ENCODE measurements at regions not wholly inside any gene's neighbourhood (a gene's known extent, or its start where the extent isn't known, plus 50 kb on each side); places are given as distances from the start of the nearest gene placed in this dataset.

DNA sequence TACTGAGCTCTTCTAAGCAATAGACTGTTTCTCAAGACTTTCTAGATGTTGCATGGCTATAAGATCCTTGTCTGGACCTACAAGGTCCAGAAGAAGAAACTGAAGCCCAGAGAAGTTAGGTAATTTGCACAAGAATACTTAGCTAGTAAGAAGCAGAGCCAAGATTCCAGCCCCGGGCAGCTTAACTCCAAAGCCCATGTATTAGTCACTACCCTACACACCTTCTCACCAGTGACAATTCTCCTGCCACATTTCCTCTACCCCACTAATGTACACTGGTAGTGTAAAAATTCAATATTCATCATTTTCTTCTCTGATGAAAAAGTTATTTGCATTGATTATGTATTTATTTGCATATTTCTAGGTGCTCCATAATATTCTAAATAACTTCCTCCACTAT, 95.5 kb upstream of the CREB1 start:
- Histone ChIP-seq H3K4me2 (replicated peaks; ENCODE audit: extremely low read depth, low read length, poor library complexity, severe bottlenecking) (no peak overlapping the region), H3K79me2 (ENCODE audit: insufficient read depth, low read length) (no peaks in the 10 kb centered on the region), H2AFZ (ENCODE audit: insufficient read depth, low read depth, low read length, poor library complexity, severe bottlenecking) (no peak overlapping the region), H3K4me3 (replicated peaks in 1 of 3; ENCODE audit: low read depth in 2 of 3, low read length in 3 of 3) (no peak overlapping the region), H3K4me1 (ENCODE audit: control insufficient read depth in 1 of 2, insufficient read depth in 2 of 2, low read length in 2 of 2) (no peaks in the 10 kb centered on the region), H3K9me3 (replicated peaks in 1 of 2; ENCODE audit: control insufficient read depth in 1 of 2, insufficient read depth in 1 of 2, low read length in 2 of 2) (no peaks in the 10 kb centered on the region), H3K27me3 (ENCODE audit: control insufficient read depth in 2 of 2, insufficient read depth in 2 of 2, low read length in 2 of 2) (no peaks in the 10 kb centered on the region), H4K20me1 (ENCODE audit: insufficient read depth, low read length) (no peaks in the 10 kb centered on the region), H3K36me3 (replicated peaks in 1 of 2; ENCODE audit: control insufficient read depth in 1 of 2, insufficient read depth in 2 of 2, low read length in 2 of 2) (no peaks in the 10 kb centered on the region), H3K27ac (ENCODE audit: low read depth in 1 of 2, low read length in 2 of 2) (no peak overlapping the region), H3K9ac (ENCODE audit: insufficient read depth, low read length, poor library complexity, severe bottlenecking) (no peak overlapping the region)
- no peak for DNase-seq
- TF ChIP-seq, protein P1, sequence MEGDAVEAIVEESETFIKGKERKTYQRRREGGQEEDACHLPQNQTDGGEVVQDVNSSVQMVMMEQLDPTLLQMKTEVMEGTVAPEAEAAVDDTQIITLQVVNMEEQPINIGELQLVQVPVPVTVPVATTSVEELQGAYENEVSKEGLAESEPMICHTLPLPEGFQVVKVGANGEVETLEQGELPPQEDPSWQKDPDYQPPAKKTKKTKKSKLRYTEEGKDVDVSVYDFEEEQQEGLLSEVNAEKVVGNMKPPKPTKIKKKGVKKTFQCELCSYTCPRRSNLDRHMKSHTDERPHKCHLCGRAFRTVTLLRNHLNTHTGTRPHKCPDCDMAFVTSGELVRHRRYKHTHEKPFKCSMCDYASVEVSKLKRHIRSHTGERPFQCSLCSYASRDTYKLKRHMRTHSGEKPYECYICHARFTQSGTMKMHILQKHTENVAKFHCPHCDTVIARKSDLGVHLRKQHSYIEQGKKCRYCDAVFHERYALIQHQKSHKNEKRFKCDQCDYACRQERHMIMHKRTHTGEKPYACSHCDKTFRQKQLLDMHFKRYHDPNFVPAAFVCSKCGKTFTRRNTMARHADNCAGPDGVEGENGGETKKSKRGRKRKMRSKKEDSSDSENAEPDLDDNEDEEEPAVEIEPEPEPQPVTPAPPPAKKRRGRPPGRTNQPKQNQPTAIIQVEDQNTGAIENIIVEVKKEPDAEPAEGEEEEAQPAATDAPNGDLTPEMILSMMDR (IDR thresholded peaks at IDR 0.05): no peak
- intact Hi-C loops (cut with micrococcal nuclease): no loop called here
- Mint-ChIP-seq H3K27ac (no peak overlapping the region), H3K9me3 (peaks cover 0 to 2% (median 0%) of the 10 kb centered on the region in 7 donors), H3K4me1 (no peaks in the 10 kb centered on the region), H3K36me3 (no peaks in the 10 kb centered on the region), H3K4me3 (no peak overlapping the region), H3K27me3 (ENCODE audit: low read depth in 3 of 3) (peaks cover 0 to 2% (median 2%) of the 10 kb centered on the region in 3 donors)
- WGBS (ENCODE audit: insufficient coverage): no CpG with 5 or more reads among the region's 1 CpG

GRCh38 chr2:207434899-207435465, 94.8 kb upstream of the CREB1 start:
- Mint-ChIP-seq H3K9me3 (peaks cover 0 to 2% (median 0%) of the 10 kb centered on the region in 7 donors), H3K27ac (no peak overlapping the region), H3K4me3 (no peak overlapping the region), H3K27me3 (ENCODE audit: low read depth in 3 of 3) (peaks cover 0 to 2% (median 2%) of the 10 kb centered on the region in 3 donors), H3K36me3 (no peaks in the 10 kb centered on the region), H3K4me1 (no peaks in the 10 kb centered on the region)
- H3K4me2 ChIP-seq (replicated peaks; ENCODE audit: extremely low read depth, low read length, poor library complexity, severe bottlenecking): no peak overlapping the region
- H3K79me2 ChIP-seq (ENCODE audit: insufficient read depth, low read length): no peaks in the 10 kb centered on the region
- no peak overlapping the region for H3K9ac ChIP-seq (ENCODE audit: insufficient read depth, low read length, poor library complexity, severe bottlenecking)
- H4K20me1 ChIP-seq (ENCODE audit: insufficient read depth, low read length): no peaks in the 10 kb centered on the region
- WGBS (ENCODE audit: insufficient coverage): 100% methylated on average over 4 of the region's 4 CpGs
- no peak overlapping the region for H2AFZ ChIP-seq (ENCODE audit: insufficient read depth, low read depth, low read length, poor library complexity, severe bottlenecking)
- no peaks in the 10 kb centered on the region for H3K9me3 ChIP-seq (replicated peaks in 1 of 2; ENCODE audit: control insufficient read depth in 1 of 2, insufficient read depth in 1 of 2, low read length in 2 of 2)
- intact Hi-C loops (cut with micrococcal nuclease): no loop called here
- H3K27ac ChIP-seq (ENCODE audit: low read depth in 1 of 2, low read length in 2 of 2): no peak overlapping the region
- H3K27me3 ChIP-seq (ENCODE audit: control insufficient read depth in 2 of 2, insufficient read depth in 2 of 2, low read length in 2 of 2): no peaks in the 10 kb centered on the region
- no peaks in the 10 kb centered on the region for H3K36me3 ChIP-seq (replicated peaks in 1 of 2; ENCODE audit: control insufficient read depth in 1 of 2, insufficient read depth in 2 of 2, low read length in 2 of 2)
- H3K4me3 ChIP-seq (replicated peaks in 1 of 3; ENCODE audit: low read depth in 2 of 3, low read length in 3 of 3): no peak overlapping the region
- TF ChIP-seq, protein P1 (IDR thresholded peaks at IDR 0.05): no peak
- DNase-seq: no peak
- no peaks in the 10 kb centered on the region for H3K4me1 ChIP-seq (ENCODE audit: control insufficient read depth in 1 of 2, insufficient read depth in 2 of 2, low read length in 2 of 2)
